ENCODE measurements at regions not wholly inside any gene's neighbourhood (a gene's known extent, or its start where the extent isn't known, plus 50 kb on each side); places are given as distances from the start of the nearest gene placed in this dataset.

GRCh38 chr17:77385750-77386501 is 245.2 kb downstream of the SEC14L1 start:
- TF ChIP-seq CTCF (IDR thresholded peaks at IDR 0.05; ENCODE audit: insufficient read depth, low read length, poor library complexity, severe bottlenecking): no peak
- TF ChIP-seq EZH2phosphoT487 (conservative IDR thresholded peaks at IDR 0.05; ENCODE audit: low read length): no peak
